Endothelial cell (in vitro differentiated cells): ENCODE measurements at regions not wholly inside any gene's neighbourhood (a gene's known extent, or its start where the extent isn't known, plus 50 kb on each side); places are given as distances from the start of the nearest gene placed in this dataset.

Experiments used
- DNase-seq: peaks from one replicate; pipeline ENCODE4 v3.0.0; 2021; ENCODE audit warnings: low spot score
- H3K27ac Mint-ChIP-seq: one replicate; pipeline ENCODE4 v1.8.0; 2021; ENCODE audit warnings: mixed read lengths, inconsistent platforms; ENCODE audit not compliant: unreplicated experiment
- H3K27me3 Mint-ChIP-seq: one replicate; pipeline ENCODE4 v1.8.0; 2021; ENCODE audit warnings: mild to moderate bottlenecking, moderate library complexity, mixed read lengths, inconsistent platforms; ENCODE audit not compliant: unreplicated experiment
- H3K36me3 Mint-ChIP-seq: one replicate; pipeline ENCODE4 v1.8.0; 2021; ENCODE audit warnings: mild to moderate bottlenecking, low read depth, mixed read lengths, inconsistent platforms; ENCODE audit not compliant: unreplicated experiment
- H3K4me1 Mint-ChIP-seq: one replicate; pipeline ENCODE4 v1.8.0; 2021; ENCODE audit warnings: mild to moderate bottlenecking, mixed read lengths, inconsistent platforms; ENCODE audit not compliant: unreplicated experiment
- H3K4me3 Mint-ChIP-seq: one replicate; pipeline ENCODE4 v1.8.0; 2021; ENCODE audit warnings: mild to moderate bottlenecking, mixed read lengths, inconsistent platforms; ENCODE audit not compliant: unreplicated experiment
- H3K9me3 Mint-ChIP-seq: one replicate; pipeline ENCODE4 v1.8.0; 2021; ENCODE audit warnings: mixed read lengths, inconsistent platforms; ENCODE audit not compliant: unreplicated experiment
- TF ChIP-seq, protein P1 (sequence below): fragments of 200-600 bp; sonication (generic); IDR thresholded peaks from one replicate; pipeline ENCODE4 v1.5.0; 2021; ENCODE audit warnings: antibody characterized with exemption; ENCODE audit not compliant: unreplicated experiment

DNA sequence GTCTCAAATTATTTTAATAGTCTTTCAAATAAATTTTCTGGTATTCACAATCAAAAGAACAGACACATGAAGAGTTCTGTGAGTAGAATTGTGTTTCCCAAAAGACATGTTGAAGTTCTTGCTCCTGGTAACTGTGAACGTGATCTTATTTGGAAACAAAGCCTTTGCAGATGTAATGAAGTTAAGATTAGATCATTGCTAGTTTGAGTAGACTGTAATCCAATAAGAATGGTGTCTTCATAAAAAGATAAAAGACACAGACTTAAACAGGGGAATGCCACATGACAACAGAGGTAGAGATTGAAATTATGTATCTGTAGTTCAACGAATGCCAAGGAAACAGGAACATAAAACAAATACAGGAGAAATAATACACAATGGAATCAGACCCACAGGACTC, 357.4 kb upstream of the CA10 start:
- H3K4me1 Mint-ChIP-seq = no peaks in the 10 kb centered on the region
- TF ChIP-seq, protein P1, sequence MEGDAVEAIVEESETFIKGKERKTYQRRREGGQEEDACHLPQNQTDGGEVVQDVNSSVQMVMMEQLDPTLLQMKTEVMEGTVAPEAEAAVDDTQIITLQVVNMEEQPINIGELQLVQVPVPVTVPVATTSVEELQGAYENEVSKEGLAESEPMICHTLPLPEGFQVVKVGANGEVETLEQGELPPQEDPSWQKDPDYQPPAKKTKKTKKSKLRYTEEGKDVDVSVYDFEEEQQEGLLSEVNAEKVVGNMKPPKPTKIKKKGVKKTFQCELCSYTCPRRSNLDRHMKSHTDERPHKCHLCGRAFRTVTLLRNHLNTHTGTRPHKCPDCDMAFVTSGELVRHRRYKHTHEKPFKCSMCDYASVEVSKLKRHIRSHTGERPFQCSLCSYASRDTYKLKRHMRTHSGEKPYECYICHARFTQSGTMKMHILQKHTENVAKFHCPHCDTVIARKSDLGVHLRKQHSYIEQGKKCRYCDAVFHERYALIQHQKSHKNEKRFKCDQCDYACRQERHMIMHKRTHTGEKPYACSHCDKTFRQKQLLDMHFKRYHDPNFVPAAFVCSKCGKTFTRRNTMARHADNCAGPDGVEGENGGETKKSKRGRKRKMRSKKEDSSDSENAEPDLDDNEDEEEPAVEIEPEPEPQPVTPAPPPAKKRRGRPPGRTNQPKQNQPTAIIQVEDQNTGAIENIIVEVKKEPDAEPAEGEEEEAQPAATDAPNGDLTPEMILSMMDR = no peak
- H3K36me3 Mint-ChIP-seq = no peaks in the 10 kb centered on the region
- H3K27me3 Mint-ChIP-seq = no peaks in the 10 kb centered on the region
- no peak overlapping the region for H3K4me3 Mint-ChIP-seq
- DNase-seq = no peak
- H3K9me3 Mint-ChIP-seq = no peaks in the 10 kb centered on the region
- no peak overlapping the region for H3K27ac Mint-ChIP-seq

DNA sequence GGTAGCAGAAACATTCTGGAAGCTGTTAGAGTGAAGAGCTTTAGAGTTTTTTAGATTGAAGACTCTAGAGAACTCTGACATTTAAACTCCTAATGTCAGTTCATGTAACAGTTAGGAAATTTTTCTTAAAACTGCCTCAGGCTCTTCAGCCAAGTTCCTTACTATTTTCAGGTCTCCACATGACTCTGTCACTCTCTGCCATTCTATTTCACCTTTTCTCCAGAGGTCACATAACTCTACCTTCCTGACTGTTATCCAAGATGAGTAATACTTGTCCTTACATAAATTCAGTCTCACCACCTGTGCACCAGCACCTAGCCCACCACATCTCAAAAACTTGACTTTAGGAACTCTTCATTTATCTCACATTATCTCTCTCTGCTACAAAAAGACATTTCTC, 347.1 kb upstream of the CA10 start:
- Mint-ChIP-seq H3K9me3 (no peaks in the 10 kb centered on the region), H3K36me3 (no peaks in the 10 kb centered on the region), H3K4me1 (no peaks in the 10 kb centered on the region), H3K27me3 (no peaks in the 10 kb centered on the region), H3K27ac (no peak overlapping the region), H3K4me3 (no peak overlapping the region)
- DNase-seq = no peak
- TF ChIP-seq, protein P1 = no peak

DNA sequence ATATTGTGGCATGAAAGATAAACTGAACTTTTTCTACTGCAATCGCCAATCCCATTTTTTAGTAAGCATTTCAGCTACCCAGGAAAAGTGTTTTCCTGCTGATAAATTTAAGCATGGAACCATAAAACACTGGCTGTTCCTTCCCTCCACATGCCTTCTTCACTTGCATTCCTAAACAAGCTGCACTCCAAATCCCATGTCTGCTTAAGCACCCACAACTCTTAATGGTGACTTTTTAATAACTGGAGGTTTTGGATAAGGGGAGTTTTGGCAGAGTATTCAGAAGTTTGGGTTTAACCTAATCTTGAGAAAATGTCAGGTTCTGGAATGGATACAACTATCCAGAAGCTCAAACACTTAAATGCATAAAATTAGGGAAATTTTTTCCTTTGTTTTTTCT, 345.6 kb upstream of the CA10 start:
- TF ChIP-seq, protein P1 = no peak
- Mint-ChIP-seq H3K4me1 (no peaks in the 10 kb centered on the region), H3K27ac (no peak overlapping the region), H3K27me3 (no peaks in the 10 kb centered on the region), H3K4me3 (no peak overlapping the region), H3K9me3 (no peaks in the 10 kb centered on the region), H3K36me3 (no peaks in the 10 kb centered on the region)
- DNase-seq = no peak

DNA sequence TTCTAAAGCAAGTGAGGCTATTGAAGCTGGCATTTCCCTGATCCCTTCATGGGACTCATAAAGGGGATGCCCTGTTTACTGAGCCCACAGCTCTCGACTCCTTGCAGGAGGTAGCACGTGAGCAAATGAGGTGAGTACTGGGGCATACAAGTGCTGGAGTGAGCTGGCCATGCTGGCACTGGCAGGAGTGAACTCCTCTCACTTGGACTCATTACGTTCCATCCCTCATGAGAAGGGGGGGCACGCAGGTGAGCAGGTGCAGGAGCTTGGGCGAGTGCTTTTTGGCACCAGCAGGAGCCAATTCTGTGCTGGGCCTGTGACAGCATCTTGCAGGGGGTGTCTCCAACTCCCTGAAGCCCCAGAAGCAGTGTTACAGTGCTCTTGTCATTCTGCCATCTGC, 337.1 kb upstream of the CA10 start:
- Mint-ChIP-seq H3K4me3 (no peak overlapping the region), H3K9me3 (no peaks in the 10 kb centered on the region), H3K27ac (no peak overlapping the region), H3K27me3 (no peaks in the 10 kb centered on the region), H3K4me1 (no peaks in the 10 kb centered on the region), H3K36me3 (no peaks in the 10 kb centered on the region)
- no peak for DNase-seq
- TF ChIP-seq, protein P1 = no peak

DNA sequence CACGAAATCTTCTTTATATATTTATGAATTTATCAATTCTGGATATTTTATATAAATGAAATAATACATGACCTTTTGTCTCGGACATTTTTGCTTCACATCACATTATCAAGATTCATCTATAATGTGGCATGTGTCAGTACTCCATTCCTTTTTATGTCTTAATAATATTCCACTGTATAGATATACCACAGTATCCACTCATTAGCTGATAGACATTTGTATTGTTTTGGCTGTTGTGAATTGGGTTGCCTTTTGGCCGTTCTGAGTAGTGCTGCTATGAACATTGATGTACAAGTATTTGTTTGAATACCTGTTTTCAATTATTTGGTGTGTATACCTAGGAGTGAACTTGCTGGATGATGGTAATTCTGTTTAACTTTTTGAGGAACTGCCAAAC, 323.8 kb upstream of the CA10 start:
- Mint-ChIP-seq H3K27ac (no peak overlapping the region), H3K9me3 (no peaks in the 10 kb centered on the region), H3K4me1 (no peaks in the 10 kb centered on the region), H3K27me3 (no peaks in the 10 kb centered on the region), H3K36me3 (no peaks in the 10 kb centered on the region), H3K4me3 (no peak overlapping the region)
- TF ChIP-seq, protein P1 = no peak
- no peak for DNase-seq
